ENCODE measurements at regions not wholly inside any gene's neighbourhood (a gene's known extent, or its start where the extent isn't known, plus 50 kb on each side); places are given as distances from the start of the nearest gene placed in this dataset.

DNA sequence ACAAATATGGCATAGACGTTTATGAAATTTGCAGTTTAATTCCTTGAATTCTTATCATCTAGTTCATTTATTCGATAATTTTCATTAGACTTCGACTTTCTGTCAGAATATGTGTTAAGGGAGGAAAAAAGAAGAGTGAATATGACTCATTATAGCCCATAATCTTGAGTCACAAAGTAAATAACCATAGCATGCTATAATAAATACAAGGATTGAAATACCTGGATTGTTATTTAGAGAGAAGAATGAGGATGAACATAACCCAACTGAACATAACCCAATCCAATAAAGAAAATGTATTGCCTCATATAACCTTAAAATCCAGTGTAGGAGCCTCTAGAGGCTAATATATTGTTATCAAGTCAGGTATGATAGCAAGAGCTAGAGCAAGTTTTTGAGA is 1858.3 kb upstream of the RAG2 start:
- intact Hi-C loops (cut with micrococcal nuclease; ENCODE audit: unreplicated experiment), result no loop called here
- Histone ChIP-seq H3K4me3 (ENCODE audit: low read depth, low read length, poor library complexity, severe bottlenecking) (no peak overlapping the region), H3K79me2 (ENCODE audit: insufficient read depth, low read depth, low read length) (no peaks in the 10 kb centered on the region), H3K27ac (ENCODE audit: low read depth, low read length, poor library complexity, severe bottlenecking) (no peak overlapping the region), H3K4me1 (ENCODE audit: insufficient read depth, low read length, poor library complexity, severe bottlenecking) (no peaks in the 10 kb centered on the region), H3K9me2 (ENCODE audit: insufficient read depth, low read length) (no peaks in the 10 kb centered on the region), H3K4me2 (ENCODE audit: low read length) (no peak overlapping the region), H2AFZ (ENCODE audit: low read length) (no peak overlapping the region), H3K9me3 (ENCODE audit: low read length) (0 out of 2 replicates have a peak, but pooled peaks cover 4% of the 10 kb centered on the region), H3K36me3 (ENCODE audit: insufficient read depth, low read length) (no peaks in the 10 kb centered on the region), H4K20me1 (ENCODE audit: insufficient read depth, low read length) (no peaks in the 10 kb centered on the region)
- DNase-seq (ENCODE audit: low spot score), result no peak
- ChIA-PET POLR2A (no interaction called here), CTCF (ENCODE audit: unreplicated experiment) (no interaction called here)
- no TSS peak for BruUV-seq (replicated peaks)
- TF ChIP-seq, protein P1, sequence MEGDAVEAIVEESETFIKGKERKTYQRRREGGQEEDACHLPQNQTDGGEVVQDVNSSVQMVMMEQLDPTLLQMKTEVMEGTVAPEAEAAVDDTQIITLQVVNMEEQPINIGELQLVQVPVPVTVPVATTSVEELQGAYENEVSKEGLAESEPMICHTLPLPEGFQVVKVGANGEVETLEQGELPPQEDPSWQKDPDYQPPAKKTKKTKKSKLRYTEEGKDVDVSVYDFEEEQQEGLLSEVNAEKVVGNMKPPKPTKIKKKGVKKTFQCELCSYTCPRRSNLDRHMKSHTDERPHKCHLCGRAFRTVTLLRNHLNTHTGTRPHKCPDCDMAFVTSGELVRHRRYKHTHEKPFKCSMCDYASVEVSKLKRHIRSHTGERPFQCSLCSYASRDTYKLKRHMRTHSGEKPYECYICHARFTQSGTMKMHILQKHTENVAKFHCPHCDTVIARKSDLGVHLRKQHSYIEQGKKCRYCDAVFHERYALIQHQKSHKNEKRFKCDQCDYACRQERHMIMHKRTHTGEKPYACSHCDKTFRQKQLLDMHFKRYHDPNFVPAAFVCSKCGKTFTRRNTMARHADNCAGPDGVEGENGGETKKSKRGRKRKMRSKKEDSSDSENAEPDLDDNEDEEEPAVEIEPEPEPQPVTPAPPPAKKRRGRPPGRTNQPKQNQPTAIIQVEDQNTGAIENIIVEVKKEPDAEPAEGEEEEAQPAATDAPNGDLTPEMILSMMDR (conservative IDR thresholded peaks at IDR 0.05; ENCODE audit: low read length), result no peak
- no peak for TF ChIP-seq EZH2phosphoT487 (IDR thresholded peaks at IDR 0.05; ENCODE audit: borderline replicate concordance, low read depth, low read length)

DNA sequence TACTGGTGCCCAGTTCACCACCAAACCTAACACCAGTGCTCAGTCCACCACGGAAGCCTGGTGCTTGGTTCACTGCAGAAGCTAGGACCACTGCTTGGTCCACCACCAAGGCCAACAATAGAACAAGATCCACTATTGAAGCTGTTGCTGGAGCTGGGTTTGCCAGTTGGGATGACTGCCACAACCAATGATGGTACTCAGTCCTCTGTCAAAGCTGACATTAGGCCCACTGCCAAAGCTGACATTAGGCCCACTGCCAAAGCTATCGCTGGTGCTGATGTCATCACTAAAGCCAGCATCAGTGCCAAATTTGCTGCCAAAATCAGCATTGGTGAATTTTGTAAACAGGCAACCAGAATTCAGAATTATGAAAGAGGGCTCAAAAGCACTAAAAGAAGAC is 1850.2 kb upstream of the RAG2 start:
- TF ChIP-seq, protein P1 (conservative IDR thresholded peaks at IDR 0.05; ENCODE audit: low read length), result no peak
- no peak for TF ChIP-seq EZH2phosphoT487 (IDR thresholded peaks at IDR 0.05; ENCODE audit: borderline replicate concordance, low read depth, low read length)
- ChIA-PET CTCF (ENCODE audit: unreplicated experiment) (no interaction called here), POLR2A (no interaction called here)
- no TSS peak for BruUV-seq (replicated peaks)
- intact Hi-C loops (cut with micrococcal nuclease; ENCODE audit: unreplicated experiment), result no loop called here
- Histone ChIP-seq H3K36me3 (ENCODE audit: insufficient read depth, low read length) (no peaks in the 10 kb centered on the region), H3K4me3 (ENCODE audit: low read depth, low read length, poor library complexity, severe bottlenecking) (no peak overlapping the region), H3K79me2 (ENCODE audit: insufficient read depth, low read depth, low read length) (no peaks in the 10 kb centered on the region), H3K27ac (ENCODE audit: low read depth, low read length, poor library complexity, severe bottlenecking) (no peak overlapping the region), H3K4me2 (ENCODE audit: low read length) (no peak overlapping the region), H3K4me1 (ENCODE audit: insufficient read depth, low read length, poor library complexity, severe bottlenecking) (no peaks in the 10 kb centered on the region), H2AFZ (ENCODE audit: low read length) (no peak overlapping the region), H3K9me2 (ENCODE audit: insufficient read depth, low read length) (no peaks in the 10 kb centered on the region), H3K9me3 (ENCODE audit: low read length) (0 out of 2 replicates have a peak, but pooled peaks cover 8% of the 10 kb centered on the region), H4K20me1 (ENCODE audit: insufficient read depth, low read length) (no peaks in the 10 kb centered on the region)
- no peak for DNase-seq (ENCODE audit: low spot score)

DNA sequence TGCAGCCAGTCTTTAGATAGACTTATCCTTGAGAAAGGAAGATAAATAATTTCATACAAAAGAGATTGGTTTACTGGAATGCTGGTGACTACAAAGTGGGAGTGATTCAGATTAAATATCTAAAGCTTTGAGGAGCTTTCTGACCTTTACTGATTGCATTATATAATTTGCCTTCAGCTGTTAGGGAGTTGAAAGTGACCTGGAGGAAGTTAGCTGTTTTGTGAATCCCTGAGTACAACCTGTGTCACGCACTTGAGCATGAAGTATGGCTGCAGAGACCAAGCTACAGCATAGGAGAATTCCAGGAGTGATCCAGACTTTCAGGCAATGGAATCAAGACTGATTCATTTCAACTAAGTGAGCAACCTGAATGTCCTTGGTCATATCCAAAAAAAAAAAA is 1848.3 kb upstream of the RAG2 start:
- Histone ChIP-seq H3K4me1 (ENCODE audit: insufficient read depth, low read length, poor library complexity, severe bottlenecking) (no peaks in the 10 kb centered on the region), H2AFZ (ENCODE audit: low read length) (no peak overlapping the region), H3K9me3 (ENCODE audit: low read length) (0 out of 2 replicates have a peak, but pooled peaks cover 8% of the 10 kb centered on the region), H3K27ac (ENCODE audit: low read depth, low read length, poor library complexity, severe bottlenecking) (no peak overlapping the region), H3K4me3 (ENCODE audit: low read depth, low read length, poor library complexity, severe bottlenecking) (no peak overlapping the region), H3K36me3 (ENCODE audit: insufficient read depth, low read length) (no peaks in the 10 kb centered on the region), H4K20me1 (ENCODE audit: insufficient read depth, low read length) (no peaks in the 10 kb centered on the region), H3K79me2 (ENCODE audit: insufficient read depth, low read depth, low read length) (no peaks in the 10 kb centered on the region), H3K9me2 (ENCODE audit: insufficient read depth, low read length) (no peaks in the 10 kb centered on the region), H3K4me2 (ENCODE audit: low read length) (no peak overlapping the region)
- POLR2A ChIA-PET, result interaction anchor here (0.7 to 1.0 kb wide), 3 partner anchors 9 to 446 kb away, joined by 3 to 4 read pairs (median 3); no protein-coding TSS in a partner anchor
- CTCF ChIA-PET (ENCODE audit: unreplicated experiment), result no interaction called here
- no peak for DNase-seq (ENCODE audit: low spot score)
- intact Hi-C loops (cut with micrococcal nuclease; ENCODE audit: unreplicated experiment), result no loop called here
- no peak for TF ChIP-seq EZH2phosphoT487 (IDR thresholded peaks at IDR 0.05; ENCODE audit: borderline replicate concordance, low read depth, low read length)
- TF ChIP-seq, protein P1 (conservative IDR thresholded peaks at IDR 0.05; ENCODE audit: low read length), result no peak
- BruUV-seq (replicated peaks), result no TSS peak

All from OCI-LY7 (cell line).